ENCODE measurements at regions not wholly inside any gene's neighbourhood (a gene's known extent, or its start where the extent isn't known, plus 50 kb on each side); places are given as distances from the start of the nearest gene placed in this dataset.

GRCh38 chr1:25168193-25169071 lies 63.9 kb downstream of the SYF2 start (continued):
- TF ChIP-seq TFE3 (CRISPR knock-in tag; IDR thresholded peaks at IDR 0.05) (peak; percentile 61; the same call in 1 of the 2 replicates), ZFP41 (CRISPR knock-in tag; IDR thresholded peaks at IDR 0.05; ENCODE audit: borderline replicate concordance) (no peak), ZNF777 (CRISPR knock-in tag; IDR thresholded peaks at IDR 0.05) (no peak), EHMT2 (IDR thresholded peaks at IDR 0.05; ENCODE audit: borderline replicate concordance, low read depth, low read length) (no peak), SOX6 (IDR thresholded peaks at IDR 0.05) (no peak), SOX6 (CRISPR knock-in tag; IDR thresholded peaks at IDR 0.05) (peak; percentile 94), YY1 (IDR thresholded peaks at IDR 0.05; ENCODE audit: insufficient read depth, insufficient replicate concordance, low read depth, low read length) (peak; percentile 23), MED13 (CRISPR knock-in tag; IDR thresholded peaks at IDR 0.05) (no peak), ZNF253 (CRISPR knock-in tag; IDR thresholded peaks at IDR 0.05; ENCODE audit: borderline replicate concordance) (no peak), ZNF510 (CRISPR knock-in tag; IDR thresholded peaks at IDR 0.05; ENCODE audit: low read depth) (no peak), SIX1 (CRISPR knock-in tag; IDR thresholded peaks at IDR 0.05; ENCODE audit: borderline replicate concordance) (peak; percentile 76; the same call in 1 of the 2 replicates), ZNF354B (CRISPR knock-in tag; IDR thresholded peaks at IDR 0.05) (peak; percentile 11; the same call in 1 of the 2 replicates), ELF3 (CRISPR knock-in tag; IDR thresholded peaks at IDR 0.05) (peak; percentile 65; the same call in 1 of the 2 replicates), ZUFSP (CRISPR knock-in tag; IDR thresholded peaks at IDR 0.05; ENCODE audit: borderline replicate concordance) (no peak), TCF7 (IDR thresholded peaks at IDR 0.05; ENCODE audit: low read depth) (peak; percentile 92), MBNL3 (CRISPR knock-in tag; conservative IDR thresholded peaks at IDR 0.05) (no peak), STAG1 (CRISPR knock-in tag; IDR thresholded peaks at IDR 0.05) (no peak), TERF1 (CRISPR knock-in tag; IDR thresholded peaks at IDR 0.05) (no peak), ZNF484 (CRISPR knock-in tag; IDR thresholded peaks at IDR 0.05; ENCODE audit: borderline replicate concordance, low read depth) (no peak), ZBTB10 (CRISPR knock-in tag; IDR thresholded peaks at IDR 0.05; ENCODE audit: borderline replicate concordance) (0 out of 2 replicates have a peak, but pooled peaks have one; percentile 23), THAP11 (CRISPR knock-in tag; IDR thresholded peaks at IDR 0.05) (peak; percentile 75), ZSCAN9 (CRISPR knock-in tag; IDR thresholded peaks at IDR 0.05; ENCODE audit: borderline replicate concordance) (peak; percentile 51; the same call in 1 of the 2 replicates)

All from HepG2 (cell line).